ENCODE measurements at regions not wholly inside any gene's neighbourhood (a gene's known extent, or its start where the extent isn't known, plus 50 kb on each side); places are given as distances from the start of the nearest gene placed in this dataset.
"Not testable (repeated sequence)": the region's sequence is repeated elsewhere in the genome, so short reads cannot be mapped to it uniquely, and the experiment has no call there.

GRCh38 chr6:112606656-112607435 is 259.7 kb downstream of the RFPL4B start:
- Mint-ChIP-seq H3K4me3 (no peak overlapping the region), H3K27me3 (no peaks in the 10 kb centered on the region), H3K36me3 (ENCODE audit: insufficient read depth) (no peaks in the 10 kb centered on the region), H3K9me3 (peaks cover 17% of the 10 kb centered on the region), H3K4me1 (no peaks in the 10 kb centered on the region), H3K27ac (ENCODE audit: low read depth) (no peak overlapping the region)
- DNase-seq (ENCODE audit: low spot score in 2 of 2): no peak
- ATAC-seq (replicated peaks; ENCODE audit: extremely low read depth, poor library complexity, severe bottlenecking): no peak

- H3K36me3 Mint-ChIP-seq (ENCODE audit: insufficient read depth); H3K27ac Mint-ChIP-seq (ENCODE audit: low read depth); H3K4me3 Mint-ChIP-seq; DNase-seq (ENCODE audit: low spot score in 2 of 2); H3K4me1 Mint-ChIP-seq; H3K27me3 Mint-ChIP-seq; ATAC-seq (replicated peaks; ENCODE audit: extremely low read depth, poor library complexity, severe bottlenecking): not testable (repeated sequence)
- peaks cover 17% of the 10 kb centered on the region for H3K9me3 Mint-ChIP-seq
Measured at GRCh38 chr6:112608925-112609324, 261.8 kb downstream of the RFPL4B start.

GRCh38 chr6:112613410-112613809 is 266.3 kb downstream of the RFPL4B start:
- Mint-ChIP-seq H3K36me3 (ENCODE audit: insufficient read depth) (peaks cover 2% of the 10 kb centered on the region), H3K4me1 (no peaks in the 10 kb centered on the region), H3K27me3 (no peaks in the 10 kb centered on the region), H3K27ac (ENCODE audit: low read depth) (no peak overlapping the region), H3K4me3 (no peak overlapping the region), H3K9me3 (peaks cover 13% of the 10 kb centered on the region)
- DNase-seq (ENCODE audit: low spot score in 2 of 2): no peak
- ATAC-seq (replicated peaks; ENCODE audit: extremely low read depth, poor library complexity, severe bottlenecking): no peak

- Mint-ChIP-seq H3K36me3 (ENCODE audit: insufficient read depth) (peaks cover 2% of the 10 kb centered on the region), H3K4me1 (no peaks in the 10 kb centered on the region), H3K27ac (ENCODE audit: low read depth) (no peak overlapping the region), H3K27me3 (no peaks in the 10 kb centered on the region), H3K9me3 (peaks cover 4% of the 10 kb centered on the region), H3K4me3 (no peak overlapping the region)
- ATAC-seq (replicated peaks; ENCODE audit: extremely low read depth, poor library complexity, severe bottlenecking) (no peak), DNase-seq (ENCODE audit: low spot score in 2 of 2) (no peak)
Measured at GRCh38 chr6:112618849-112619248, 271.7 kb downstream of the RFPL4B start.

- Mint-ChIP-seq H3K4me3 (no peak overlapping the region), H3K9me3 (no peaks in the 10 kb centered on the region), H3K36me3 (ENCODE audit: insufficient read depth) (peaks cover 2% of the 10 kb centered on the region), H3K27me3 (no peaks in the 10 kb centered on the region), H3K4me1 (no peaks in the 10 kb centered on the region), H3K27ac (ENCODE audit: low read depth) (no peak overlapping the region)
- DNase-seq (ENCODE audit: low spot score in 2 of 2) (no peak), ATAC-seq (replicated peaks; ENCODE audit: extremely low read depth, poor library complexity, severe bottlenecking) (no peak)
Measured at GRCh38 chr6:112620812-112621569, 273.9 kb downstream of the RFPL4B start.

- no peaks in the 10 kb centered on the region for H3K27me3 Mint-ChIP-seq
- ATAC-seq (replicated peaks; ENCODE audit: extremely low read depth, poor library complexity, severe bottlenecking) (no peak), DNase-seq (ENCODE audit: low spot score in 2 of 2) (no peak)
- H3K27ac Mint-ChIP-seq (ENCODE audit: low read depth): no peak overlapping the region
- H3K9me3 Mint-ChIP-seq: no peaks in the 10 kb centered on the region
- no peak overlapping the region for H3K4me3 Mint-ChIP-seq
- peaks cover 2% of the 10 kb centered on the region for H3K36me3 Mint-ChIP-seq (ENCODE audit: insufficient read depth)
- H3K4me1 Mint-ChIP-seq: no peaks in the 10 kb centered on the region
Measured at GRCh38 chr6:112622036-112622435, 274.9 kb downstream of the RFPL4B start.

- Mint-ChIP-seq H3K27ac (ENCODE audit: low read depth) (no peak overlapping the region), H3K36me3 (ENCODE audit: insufficient read depth) (no peaks in the 10 kb centered on the region), H3K9me3 (peaks cover 1% of the 10 kb centered on the region), H3K4me1 (no peaks in the 10 kb centered on the region), H3K4me3 (no peak overlapping the region), H3K27me3 (no peaks in the 10 kb centered on the region)
- DNase-seq (ENCODE audit: low spot score in 2 of 2) (no peak), ATAC-seq (replicated peaks; ENCODE audit: extremely low read depth, poor library complexity, severe bottlenecking) (no peak)
Measured at GRCh38 chr6:112626468-112627082, 279.4 kb downstream of the RFPL4B start.

- no peak for ATAC-seq (replicated peaks; ENCODE audit: extremely low read depth, poor library complexity, severe bottlenecking)
- no peak overlapping the region for H3K4me3 Mint-ChIP-seq
Measured at GRCh38 chr6:112634376-112634775, 287.2 kb downstream of the RFPL4B start.

GRCh38 chr6:112636650-112637262 is 289.6 kb downstream of the RFPL4B start:
- Mint-ChIP-seq H3K27me3 (no peaks in the 10 kb centered on the region), H3K27ac (ENCODE audit: low read depth) (no peak overlapping the region), H3K36me3 (ENCODE audit: insufficient read depth) (no peaks in the 10 kb centered on the region), H3K9me3 (peaks cover 3% of the 10 kb centered on the region), H3K4me1 (no peaks in the 10 kb centered on the region), H3K4me3 (no peak overlapping the region)
- ATAC-seq (replicated peaks; ENCODE audit: extremely low read depth, poor library complexity, severe bottlenecking) (no peak), DNase-seq (ENCODE audit: low spot score in 2 of 2) (no peak)

More at GRCh38 chr6:112634376-112634775, 287.2 kb downstream of the RFPL4B start:
- H3K27ac Mint-ChIP-seq (ENCODE audit: low read depth): no peak overlapping the region
- H3K4me1 Mint-ChIP-seq: no peaks in the 10 kb centered on the region
- H3K27me3 Mint-ChIP-seq: no peaks in the 10 kb centered on the region
- DNase-seq (ENCODE audit: low spot score in 2 of 2): no peak
- H3K9me3 Mint-ChIP-seq: peaks cover 6% of the 10 kb centered on the region
- no peaks in the 10 kb centered on the region for H3K36me3 Mint-ChIP-seq (ENCODE audit: insufficient read depth)

GRCh38 chr6:112639391-112639831 is 292.3 kb downstream of the RFPL4B start:
- ATAC-seq (replicated peaks; ENCODE audit: extremely low read depth, poor library complexity, severe bottlenecking): no peak
- Mint-ChIP-seq H3K27me3 (no peaks in the 10 kb centered on the region), H3K4me3 (no peak overlapping the region), H3K36me3 (ENCODE audit: insufficient read depth) (no peaks in the 10 kb centered on the region), H3K27ac (ENCODE audit: low read depth) (no peak overlapping the region), H3K4me1 (no peaks in the 10 kb centered on the region), H3K9me3 (no peaks in the 10 kb centered on the region)
- DNase-seq (ENCODE audit: low spot score in 2 of 2): no peak

- H3K4me3 Mint-ChIP-seq: no peak overlapping the region
- DNase-seq (ENCODE audit: low spot score in 2 of 2): no peak
Measured at GRCh38 chr6:112640891-112641290, 293.8 kb downstream of the RFPL4B start.

GRCh38 chr6:112649853-112650252 is 302.7 kb downstream of the RFPL4B start:
- ATAC-seq (replicated peaks; ENCODE audit: extremely low read depth, poor library complexity, severe bottlenecking): no peak
- Mint-ChIP-seq H3K4me1 (no peaks in the 10 kb centered on the region), H3K4me3 (no peak overlapping the region), H3K36me3 (ENCODE audit: insufficient read depth) (no peaks in the 10 kb centered on the region), H3K9me3 (no peaks in the 10 kb centered on the region), H3K27me3 (no peaks in the 10 kb centered on the region), H3K27ac (ENCODE audit: low read depth) (no peak overlapping the region)
- DNase-seq (ENCODE audit: low spot score in 2 of 2): no peak

More at GRCh38 chr6:112640891-112641290, 293.8 kb downstream of the RFPL4B start:
- Mint-ChIP-seq H3K27ac (ENCODE audit: low read depth) (no peak overlapping the region), H3K27me3 (no peaks in the 10 kb centered on the region), H3K4me1 (no peaks in the 10 kb centered on the region), H3K9me3 (no peaks in the 10 kb centered on the region), H3K36me3 (ENCODE audit: insufficient read depth) (no peaks in the 10 kb centered on the region)
- ATAC-seq (replicated peaks; ENCODE audit: extremely low read depth, poor library complexity, severe bottlenecking): no peak

Measured in central memory CD8-positive, alpha-beta T cell (primary cell).